ENCODE measurements at regions not wholly inside any gene's neighbourhood (a gene's known extent, or its start where the extent isn't known, plus 50 kb on each side); places are given as distances from the start of the nearest gene placed in this dataset.

GRCh38 chr6:144844596-144844995 lies 559.5 kb downstream of the UTRN start:
- TF ChIP-seq, protein P1, sequence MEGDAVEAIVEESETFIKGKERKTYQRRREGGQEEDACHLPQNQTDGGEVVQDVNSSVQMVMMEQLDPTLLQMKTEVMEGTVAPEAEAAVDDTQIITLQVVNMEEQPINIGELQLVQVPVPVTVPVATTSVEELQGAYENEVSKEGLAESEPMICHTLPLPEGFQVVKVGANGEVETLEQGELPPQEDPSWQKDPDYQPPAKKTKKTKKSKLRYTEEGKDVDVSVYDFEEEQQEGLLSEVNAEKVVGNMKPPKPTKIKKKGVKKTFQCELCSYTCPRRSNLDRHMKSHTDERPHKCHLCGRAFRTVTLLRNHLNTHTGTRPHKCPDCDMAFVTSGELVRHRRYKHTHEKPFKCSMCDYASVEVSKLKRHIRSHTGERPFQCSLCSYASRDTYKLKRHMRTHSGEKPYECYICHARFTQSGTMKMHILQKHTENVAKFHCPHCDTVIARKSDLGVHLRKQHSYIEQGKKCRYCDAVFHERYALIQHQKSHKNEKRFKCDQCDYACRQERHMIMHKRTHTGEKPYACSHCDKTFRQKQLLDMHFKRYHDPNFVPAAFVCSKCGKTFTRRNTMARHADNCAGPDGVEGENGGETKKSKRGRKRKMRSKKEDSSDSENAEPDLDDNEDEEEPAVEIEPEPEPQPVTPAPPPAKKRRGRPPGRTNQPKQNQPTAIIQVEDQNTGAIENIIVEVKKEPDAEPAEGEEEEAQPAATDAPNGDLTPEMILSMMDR (IDR thresholded peaks at IDR 0.05), result no peak
- no peak for TF ChIP-seq POLR2AphosphoS5 (IDR thresholded peaks at IDR 0.05; ENCODE audit: insufficient read depth in 1 of 2, low read depth in 1 of 2)

All from vagina (tissue), 2 donors.